ENCODE measurements at regions not wholly inside any gene's neighbourhood (a gene's known extent, or its start where the extent isn't known, plus 50 kb on each side); places are given as distances from the start of the nearest gene placed in this dataset.

- no peak overlapping the region for H3K27ac ChIP-seq
- TF ChIP-seq ZFX (IDR thresholded peaks at IDR 0.05) (no peak), CTCF (conservative IDR thresholded peaks at IDR 0.05) (no peak)
Observed at GRCh38 chr4:123469696-123470095, 73.1 kb downstream of the SPRY1 start.

- H3K27ac ChIP-seq = no peak overlapping the region
- TF ChIP-seq CTCF (conservative IDR thresholded peaks at IDR 0.05) (no peak), ZFX (IDR thresholded peaks at IDR 0.05) (no peak)
Observed at GRCh38 chr4:123470640-123471039, 74.0 kb downstream of the SPRY1 start.

GRCh38 chr4:123471655-123472369 is 75.2 kb downstream of the SPRY1 start:
- no peak overlapping the region for H3K27ac ChIP-seq
- TF ChIP-seq ZFX (IDR thresholded peaks at IDR 0.05) = no peak
- TF ChIP-seq CTCF (conservative IDR thresholded peaks at IDR 0.05) = no peak

- no peak overlapping the region for H3K27ac ChIP-seq
- no peak for TF ChIP-seq ZFX (IDR thresholded peaks at IDR 0.05)
- TF ChIP-seq CTCF (conservative IDR thresholded peaks at IDR 0.05) = no peak
Observed at GRCh38 chr4:123474817-123475216, 78.2 kb downstream of the SPRY1 start.

GRCh38 chr4:123476089-123476488 is 79.5 kb downstream of the SPRY1 start:
- TF ChIP-seq ZFX (IDR thresholded peaks at IDR 0.05) (no peak), CTCF (conservative IDR thresholded peaks at IDR 0.05) (no peak)
- H3K27ac ChIP-seq = no peak overlapping the region

GRCh38 chr4:123477711-123478209 is 81.2 kb downstream of the SPRY1 start:
- no peak for TF ChIP-seq ZFX (IDR thresholded peaks at IDR 0.05)
- TF ChIP-seq CTCF (conservative IDR thresholded peaks at IDR 0.05) = no peak
- no peak overlapping the region for H3K27ac ChIP-seq

- TF ChIP-seq ZFX (IDR thresholded peaks at IDR 0.05) (no peak), CTCF (conservative IDR thresholded peaks at IDR 0.05) (no peak)
- H3K27ac ChIP-seq = peak overlapping the region; percentile 62
Observed at GRCh38 chr4:123478859-123479345, 82.3 kb downstream of the SPRY1 start.
